ENCODE measurements at regions not wholly inside any gene's neighbourhood (a gene's known extent, or its start where the extent isn't known, plus 50 kb on each side); places are given as distances from the start of the nearest gene placed in this dataset.

DNA sequence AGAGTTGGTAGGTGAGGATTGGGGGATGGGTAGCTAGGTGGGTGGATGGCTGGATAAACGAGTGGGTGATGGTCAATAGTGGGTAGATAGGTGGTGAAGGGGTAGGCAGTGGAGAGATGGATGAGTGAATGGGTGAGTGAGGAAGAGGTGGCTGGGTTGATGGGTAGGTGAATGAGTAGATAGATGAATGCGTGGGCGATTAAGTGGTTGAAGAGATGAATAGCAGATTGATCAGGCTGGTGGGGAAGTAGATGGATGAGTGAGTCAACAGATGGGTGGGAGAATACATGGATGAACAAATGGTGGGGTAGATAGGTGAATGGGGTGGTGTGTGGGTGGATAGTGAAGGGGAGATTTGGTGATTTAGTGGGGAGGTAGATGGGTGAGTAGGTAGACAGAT, 51.1 kb downstream of the SYNE3 start:
- TF ChIP-seq, protein P1, sequence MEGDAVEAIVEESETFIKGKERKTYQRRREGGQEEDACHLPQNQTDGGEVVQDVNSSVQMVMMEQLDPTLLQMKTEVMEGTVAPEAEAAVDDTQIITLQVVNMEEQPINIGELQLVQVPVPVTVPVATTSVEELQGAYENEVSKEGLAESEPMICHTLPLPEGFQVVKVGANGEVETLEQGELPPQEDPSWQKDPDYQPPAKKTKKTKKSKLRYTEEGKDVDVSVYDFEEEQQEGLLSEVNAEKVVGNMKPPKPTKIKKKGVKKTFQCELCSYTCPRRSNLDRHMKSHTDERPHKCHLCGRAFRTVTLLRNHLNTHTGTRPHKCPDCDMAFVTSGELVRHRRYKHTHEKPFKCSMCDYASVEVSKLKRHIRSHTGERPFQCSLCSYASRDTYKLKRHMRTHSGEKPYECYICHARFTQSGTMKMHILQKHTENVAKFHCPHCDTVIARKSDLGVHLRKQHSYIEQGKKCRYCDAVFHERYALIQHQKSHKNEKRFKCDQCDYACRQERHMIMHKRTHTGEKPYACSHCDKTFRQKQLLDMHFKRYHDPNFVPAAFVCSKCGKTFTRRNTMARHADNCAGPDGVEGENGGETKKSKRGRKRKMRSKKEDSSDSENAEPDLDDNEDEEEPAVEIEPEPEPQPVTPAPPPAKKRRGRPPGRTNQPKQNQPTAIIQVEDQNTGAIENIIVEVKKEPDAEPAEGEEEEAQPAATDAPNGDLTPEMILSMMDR (IDR thresholded peaks at IDR 0.05; ENCODE audit: low read length): no peak
- TF ChIP-seq EZH2 (optimal IDR thresholded peaks at IDR 0.05; ENCODE audit: low read depth, low read length) (no peak), EZH2phosphoT487 (IDR thresholded peaks at IDR 0.05; ENCODE audit: low read length) (no peak)

Data from MM.1S (cell line).